Inflammatory macrophage treated with lipopolysaccharide for 4 hours (primary cell): ENCODE measurements at regions not wholly inside any gene's neighbourhood (a gene's known extent, or its start where the extent isn't known, plus 50 kb on each side); places are given as distances from the start of the nearest gene placed in this dataset.

Experiments
- DNase-seq: peaks from one replicate; pipeline ENCODE4 v3.0.0-alpha.2; 2020

DNA sequence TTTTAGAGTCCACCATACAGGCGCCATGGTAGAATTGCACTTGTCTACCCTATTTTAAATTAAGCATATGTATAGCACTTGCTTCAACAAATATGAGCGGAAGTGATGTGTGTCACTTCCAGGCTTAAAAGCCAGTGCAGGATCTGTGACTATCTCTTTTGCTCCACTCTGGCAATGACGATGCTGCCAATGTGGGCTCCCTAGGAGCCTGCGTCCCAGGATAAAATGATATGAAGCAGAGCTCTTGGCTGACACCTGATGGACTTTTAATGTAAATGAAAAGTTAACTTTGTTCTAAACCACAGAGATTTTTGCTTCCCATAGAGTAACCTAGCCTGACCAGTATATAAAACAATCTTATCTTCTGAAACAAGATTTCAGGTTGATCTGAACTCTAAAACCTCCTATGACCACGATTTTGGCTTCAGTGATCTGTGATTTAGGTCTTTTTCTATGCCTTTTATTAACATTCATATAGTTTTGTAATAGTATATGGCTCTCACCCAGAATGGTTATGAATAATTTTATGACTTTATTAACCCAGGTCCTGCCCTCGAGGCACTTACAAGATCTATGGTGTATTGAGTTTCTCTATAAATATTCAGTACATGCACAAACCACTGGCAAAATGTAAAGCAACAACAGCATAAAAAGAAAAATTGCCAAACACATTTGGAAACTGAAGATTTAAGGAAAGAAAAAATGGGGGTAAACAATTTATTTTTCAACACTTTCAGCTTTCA lies 422.5 kb upstream of the PIK3C3 start:
- no peak for DNase-seq

DNA sequence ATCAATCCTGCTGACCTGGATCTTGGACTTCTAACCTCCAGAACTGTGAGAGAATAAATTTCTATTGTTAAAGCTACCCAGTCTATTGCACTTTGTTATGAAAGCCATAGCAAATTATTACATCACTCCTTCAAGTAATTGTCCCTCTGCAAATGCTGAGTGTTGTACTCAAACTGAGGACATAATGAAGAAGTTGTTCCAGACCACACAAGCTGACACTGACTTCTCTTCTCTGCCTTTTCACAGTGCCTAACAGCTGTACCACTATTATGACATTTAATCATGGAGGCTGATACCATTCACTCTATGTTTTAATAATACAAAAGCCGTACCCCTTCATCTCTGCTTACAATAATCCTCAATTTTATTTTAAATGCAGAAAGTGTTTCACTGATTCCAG lies 424.1 kb upstream of the PIK3C3 start:
- DNase-seq, result no peak

DNA sequence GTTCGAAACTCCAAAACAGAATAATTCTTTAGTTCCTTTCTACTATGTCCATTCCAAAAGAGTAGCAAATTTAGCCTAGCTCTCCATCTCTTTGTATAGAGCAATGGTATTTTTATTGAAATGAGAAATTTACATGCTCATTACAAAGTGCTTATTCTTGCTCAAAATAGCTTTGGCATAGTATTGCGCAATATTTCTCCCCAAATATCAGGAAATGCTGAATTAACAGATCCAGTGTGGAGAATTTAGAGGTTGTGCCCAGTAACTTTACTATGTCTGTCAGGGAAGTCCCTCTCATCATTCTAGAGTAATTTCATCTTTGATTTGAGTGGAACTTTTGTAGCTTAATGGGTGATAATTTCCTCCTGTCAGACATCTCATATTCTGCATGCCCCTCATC lies 425.9 kb upstream of the PIK3C3 start:
- no peak for DNase-seq

DNA sequence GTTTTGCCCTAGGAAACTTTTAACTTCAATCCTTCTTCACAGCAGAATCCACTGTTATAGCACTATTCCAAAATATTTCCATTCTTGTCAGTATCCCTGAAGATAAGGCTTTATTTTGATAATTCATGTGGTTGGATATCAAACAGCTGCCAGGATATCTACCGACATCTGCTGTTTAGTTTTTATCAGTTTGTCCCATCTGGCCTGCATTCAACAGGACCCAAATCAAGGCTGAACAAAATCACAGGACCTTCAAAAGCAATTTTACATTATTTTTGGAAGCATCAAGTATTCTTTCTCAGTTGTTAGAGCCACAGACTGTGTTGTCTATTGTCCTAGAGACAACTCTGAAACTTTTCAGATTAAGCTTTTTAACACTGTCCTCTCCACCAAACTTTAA lies 429.0 kb upstream of the PIK3C3 start:
- DNase-seq, result no peak

DNA sequence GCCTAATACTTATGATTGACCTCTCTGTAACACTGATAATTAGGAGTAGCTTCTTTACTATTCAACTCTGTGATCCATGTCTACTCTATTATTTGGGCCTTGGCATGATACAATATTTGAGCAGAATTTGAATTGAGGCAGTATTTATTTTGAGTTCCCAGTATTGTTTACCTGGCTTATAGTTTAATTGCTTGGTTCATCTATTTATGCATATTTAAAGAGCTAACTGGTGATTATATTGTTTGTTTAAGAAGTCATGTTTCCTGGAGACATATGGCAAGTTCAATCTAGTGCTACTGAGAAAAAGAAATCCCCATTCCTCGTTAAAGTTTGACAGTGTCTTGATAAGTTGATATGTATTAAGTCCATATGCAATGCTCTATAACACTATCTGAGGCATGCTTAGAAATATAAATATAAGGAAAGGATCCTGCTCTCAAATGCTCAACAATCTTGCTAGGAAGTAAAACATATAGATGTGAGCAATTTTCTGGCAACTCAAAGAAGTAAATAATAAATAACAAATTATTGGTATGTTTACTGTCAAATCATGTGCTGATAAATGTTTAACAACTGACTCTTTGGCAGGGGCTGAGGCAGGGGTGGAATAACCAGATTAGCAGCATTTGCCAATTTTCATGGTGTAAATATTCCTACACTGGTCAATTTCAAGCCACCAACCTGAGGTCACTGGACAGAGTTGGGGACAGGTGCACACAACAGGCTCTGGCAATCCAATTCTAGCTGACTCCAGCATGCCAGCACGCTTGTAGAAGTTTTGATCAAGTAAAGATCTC lies 430.2 kb upstream of the PIK3C3 start:
- DNase-seq, result no peak

DNA sequence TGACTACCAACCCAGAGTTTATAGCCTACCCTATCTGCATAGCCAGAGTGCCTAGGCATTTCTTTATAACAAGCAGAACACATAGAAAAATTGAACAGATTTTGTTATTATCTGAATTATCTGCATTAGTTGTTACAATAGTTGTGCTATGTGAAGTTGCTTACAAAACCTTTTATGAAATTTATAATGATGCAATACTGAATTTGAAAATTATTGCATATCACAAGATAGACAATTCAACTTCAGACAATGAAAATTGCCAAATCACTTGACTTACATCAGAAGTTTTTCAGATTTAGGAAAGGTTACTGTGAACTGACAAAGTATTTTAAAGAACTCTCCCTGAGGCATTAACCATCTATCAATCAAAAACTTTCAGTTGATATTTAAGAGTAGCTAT lies 437.9 kb upstream of the PIK3C3 start:
- no peak for DNase-seq

DNA sequence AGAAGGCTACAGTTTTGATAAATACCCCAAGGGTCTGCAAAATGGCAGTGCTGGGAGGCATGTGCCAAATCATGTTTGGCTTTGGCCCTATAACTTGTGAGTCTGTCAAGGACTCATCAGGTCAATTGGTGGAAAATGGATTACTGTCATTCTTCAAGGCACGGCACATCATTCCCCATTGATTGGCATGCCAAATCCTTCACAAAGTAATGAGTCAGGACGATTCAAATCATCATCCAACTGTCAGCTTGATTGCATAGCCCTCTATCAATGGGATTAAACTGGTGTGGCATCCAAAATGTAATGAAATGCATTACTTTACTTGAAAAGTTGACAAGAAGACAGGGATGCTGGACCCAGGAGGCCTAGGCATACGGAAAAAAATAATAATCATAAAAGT lies 441.6 kb upstream of the PIK3C3 start:
- DNase-seq, result no peak

DNA sequence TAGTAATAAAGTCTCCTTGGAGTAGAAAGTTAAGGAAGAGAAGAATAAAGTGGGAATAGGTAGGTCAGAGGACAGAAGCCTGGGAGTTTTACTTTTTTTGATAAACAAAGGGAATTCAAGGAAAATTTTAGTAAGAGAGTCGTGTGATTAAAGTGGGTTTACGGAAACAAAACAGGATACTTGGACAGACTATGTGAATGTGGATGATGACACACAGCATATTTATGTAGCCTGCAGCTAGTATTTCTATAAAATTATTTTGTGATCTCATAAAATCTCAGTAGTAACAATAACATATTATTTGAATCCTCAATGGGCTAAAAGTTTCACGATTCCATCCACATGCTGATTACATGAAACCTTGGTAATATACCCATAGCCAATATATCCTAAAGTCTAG lies 450.7 kb upstream of the PIK3C3 start:
- DNase-seq, result no peak

DNA sequence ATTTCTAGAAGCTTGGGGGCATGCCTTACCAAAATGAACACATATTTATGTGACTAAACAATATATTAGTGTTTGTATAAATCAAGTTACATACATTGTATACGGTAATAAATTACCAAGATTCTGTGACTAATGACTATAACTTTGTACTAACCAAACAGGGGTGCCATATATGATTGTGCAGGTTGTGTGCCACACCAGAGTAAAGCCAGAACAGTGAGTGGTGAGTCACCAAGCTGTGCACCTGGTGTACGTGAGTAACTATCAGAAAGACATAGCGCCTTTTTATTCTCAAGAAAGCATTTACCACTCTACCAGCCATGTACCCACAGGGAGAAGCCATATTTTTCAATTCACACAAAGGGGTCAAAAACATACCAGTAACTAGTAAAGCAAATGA lies 453.2 kb upstream of the PIK3C3 start:
- DNase-seq, result no peak

DNA sequence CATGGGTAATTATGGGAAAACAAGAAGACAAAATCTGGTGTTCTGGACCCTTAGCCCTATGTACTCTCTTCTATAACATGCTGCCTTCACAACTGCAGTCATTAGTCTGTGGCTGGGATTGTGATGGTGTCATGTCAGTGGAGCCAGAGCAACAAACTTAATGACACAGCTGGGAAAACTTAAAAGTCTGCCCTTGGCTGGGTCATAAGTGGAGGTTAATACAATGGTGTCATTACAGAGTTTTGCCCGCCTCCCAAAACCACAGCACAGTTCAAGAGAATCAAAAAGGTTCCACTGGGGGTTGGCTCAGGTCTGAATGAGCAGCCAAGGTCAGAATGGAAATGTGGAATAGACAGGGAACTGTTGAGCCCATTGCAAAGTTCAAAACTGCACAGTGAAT lies 455.7 kb upstream of the PIK3C3 start:
- DNase-seq, result no peak

DNA sequence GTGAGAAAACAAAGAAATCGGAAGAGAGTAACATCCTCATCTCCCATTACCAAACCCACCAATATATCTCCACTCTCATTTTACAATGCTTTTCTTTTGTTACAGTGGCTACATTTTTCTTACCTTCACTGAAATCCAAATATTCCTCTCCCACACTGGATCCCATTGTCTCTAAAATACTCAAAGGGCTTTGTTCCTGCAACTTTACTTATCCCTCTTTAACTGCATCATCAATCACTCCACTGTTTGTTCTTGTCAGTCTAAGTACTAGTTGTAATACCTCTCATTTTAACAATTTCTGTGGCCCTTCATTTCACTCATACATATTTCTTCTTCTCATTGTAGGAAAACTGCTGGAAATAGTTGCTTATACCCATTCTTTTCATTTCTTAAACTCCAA lies 464.2 kb upstream of the PIK3C3 start:
- no peak for DNase-seq

DNA sequence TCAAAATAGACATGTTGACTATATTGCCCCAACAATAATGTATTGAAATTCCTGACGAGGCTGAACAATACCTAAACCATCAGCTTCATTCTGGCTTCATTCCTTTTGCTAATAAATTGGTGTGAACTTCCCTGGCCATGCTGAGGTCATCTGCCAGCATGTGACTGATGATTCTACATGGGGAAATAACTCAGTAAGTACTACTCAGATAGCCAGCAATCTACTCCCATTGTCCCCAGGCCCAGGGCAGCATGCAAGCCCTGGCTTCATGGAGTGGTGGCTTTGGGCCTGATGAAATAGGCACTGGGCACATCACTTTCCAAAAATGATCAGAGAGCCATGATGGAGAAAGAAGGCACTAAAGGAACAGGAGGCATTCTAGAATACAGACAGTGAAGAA lies 468.5 kb upstream of the PIK3C3 start:
- no peak for DNase-seq

DNA sequence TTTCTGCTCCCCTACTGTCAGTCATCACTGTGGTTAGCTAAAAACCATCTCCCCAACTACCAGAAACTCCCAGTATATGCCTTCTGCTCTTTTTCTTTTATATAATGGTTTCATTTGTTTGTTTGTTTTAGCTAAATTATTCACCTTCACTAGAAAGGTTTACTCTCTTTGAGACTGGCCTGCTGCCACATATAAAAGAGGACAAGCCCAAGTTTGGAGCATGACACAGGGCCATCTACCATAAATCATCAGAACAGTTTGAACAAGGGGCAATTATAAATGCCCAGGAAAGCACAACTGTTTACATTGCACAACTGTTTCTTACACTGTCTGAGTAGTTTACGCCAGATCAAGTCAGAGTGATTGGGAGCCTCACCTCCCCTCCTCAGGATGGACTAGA lies 471.0 kb upstream of the PIK3C3 start:
- DNase-seq, result no peak

DNA sequence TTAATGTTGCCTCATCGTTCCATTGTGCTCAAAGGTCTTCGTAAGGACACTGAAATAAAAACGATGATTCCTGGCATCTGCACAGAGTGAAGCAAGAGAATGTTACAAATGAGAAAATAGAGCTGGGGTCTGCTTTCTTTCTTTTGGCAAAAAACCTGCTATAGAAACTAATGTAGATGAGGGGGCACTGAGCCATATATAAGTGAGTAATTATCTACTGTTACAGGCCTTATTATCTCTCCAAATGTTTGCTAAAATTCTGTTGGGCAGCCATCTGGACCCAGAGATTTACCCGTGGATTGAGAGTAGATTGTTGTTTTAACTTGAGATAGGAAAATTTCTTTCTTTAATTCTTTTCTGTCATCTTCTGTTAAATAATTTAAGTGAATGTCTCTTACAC lies 472.5 kb upstream of the PIK3C3 start:
- DNase-seq, result no peak

DNA sequence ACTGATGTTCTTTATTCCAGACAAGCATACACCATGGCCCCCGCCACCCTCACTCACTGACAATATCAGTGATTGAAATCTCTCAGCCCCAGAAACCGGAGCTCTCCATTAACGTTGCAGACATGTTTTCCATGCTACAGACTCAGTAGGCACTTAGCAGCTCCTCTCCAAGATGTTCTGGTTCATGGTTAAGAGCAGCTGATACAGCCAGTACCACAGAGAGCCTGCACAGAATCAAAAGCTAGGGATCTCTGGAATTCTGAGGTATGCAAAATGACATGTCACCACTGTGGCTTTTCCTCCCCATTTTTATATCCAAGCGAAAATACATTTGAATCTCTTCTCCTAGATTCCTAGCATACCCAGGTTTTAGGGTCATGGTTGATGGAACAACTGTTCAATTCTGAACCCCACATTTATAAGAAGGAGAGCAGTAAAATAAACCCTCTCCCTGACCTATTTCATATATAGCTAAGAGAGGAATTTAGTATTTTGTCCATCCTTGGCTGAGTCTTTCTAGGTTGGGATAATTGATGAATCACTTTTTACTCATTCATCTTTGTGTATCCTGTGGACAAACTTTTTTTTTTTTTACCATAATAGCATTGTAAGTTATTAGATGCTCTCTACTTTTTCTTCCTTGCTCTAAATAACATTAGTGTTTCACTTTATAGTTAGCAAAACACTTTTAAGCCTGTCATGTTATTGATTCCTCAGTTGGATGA lies 488.4 kb upstream of the PIK3C3 start:
- DNase-seq, result no peak

DNA sequence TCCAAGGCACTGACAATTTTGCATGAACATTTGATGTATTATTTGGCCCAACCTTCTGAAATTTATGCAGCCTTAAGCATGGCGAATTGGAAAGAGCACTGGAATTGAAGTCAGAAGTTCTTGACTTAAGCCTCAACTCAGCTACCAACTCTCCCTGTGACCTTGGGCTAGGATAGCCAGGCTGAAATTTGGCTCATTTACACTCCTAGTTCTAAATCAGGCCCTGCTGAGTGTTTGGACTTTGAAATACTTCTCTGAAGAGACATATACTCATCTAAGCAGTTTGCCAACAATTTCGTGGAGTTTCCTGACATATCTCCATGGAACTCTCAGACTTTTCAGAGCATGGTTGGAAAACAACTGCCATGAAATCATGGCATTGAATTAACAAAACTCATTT lies 489.6 kb upstream of the PIK3C3 start:
- DNase-seq, result no peak

DNA sequence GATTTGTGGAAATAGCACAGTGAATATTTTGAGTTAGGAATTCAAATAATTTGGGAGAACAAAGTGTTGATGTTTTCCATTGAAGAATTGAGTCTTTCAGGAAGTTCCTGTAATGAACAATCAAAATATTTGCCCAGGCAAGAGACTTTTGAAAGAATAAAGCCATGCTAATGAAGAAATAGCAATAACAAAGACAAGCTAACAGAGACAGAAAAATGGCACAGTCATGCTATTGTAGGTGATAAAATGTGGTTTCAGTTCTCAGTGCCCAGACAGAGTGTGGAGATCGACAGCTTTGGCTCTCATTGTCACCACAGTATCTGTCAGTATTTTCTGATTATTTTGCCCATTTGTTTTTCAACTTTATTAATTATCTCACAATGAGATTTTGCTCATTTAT lies 490.8 kb upstream of the PIK3C3 start:
- no peak for DNase-seq

DNA sequence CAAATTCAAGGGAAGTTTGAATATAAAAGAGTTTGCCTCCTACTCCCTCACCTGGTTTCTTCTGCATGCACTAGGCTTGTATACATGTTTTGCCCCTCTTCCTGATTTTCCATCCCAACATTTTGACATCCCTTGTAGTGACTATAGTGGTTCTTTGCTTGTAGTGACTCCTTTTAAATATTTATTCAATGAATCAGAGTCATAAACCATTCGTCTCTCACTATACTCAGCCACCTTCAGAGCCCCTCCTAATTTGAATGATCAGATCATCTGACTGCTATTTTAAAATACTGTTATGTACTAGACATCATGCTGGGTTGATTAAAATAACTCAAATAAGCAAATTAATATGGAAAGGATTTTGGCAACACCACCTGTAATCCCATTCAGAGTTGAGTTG lies 492.1 kb upstream of the PIK3C3 start:
- no peak for DNase-seq

DNA sequence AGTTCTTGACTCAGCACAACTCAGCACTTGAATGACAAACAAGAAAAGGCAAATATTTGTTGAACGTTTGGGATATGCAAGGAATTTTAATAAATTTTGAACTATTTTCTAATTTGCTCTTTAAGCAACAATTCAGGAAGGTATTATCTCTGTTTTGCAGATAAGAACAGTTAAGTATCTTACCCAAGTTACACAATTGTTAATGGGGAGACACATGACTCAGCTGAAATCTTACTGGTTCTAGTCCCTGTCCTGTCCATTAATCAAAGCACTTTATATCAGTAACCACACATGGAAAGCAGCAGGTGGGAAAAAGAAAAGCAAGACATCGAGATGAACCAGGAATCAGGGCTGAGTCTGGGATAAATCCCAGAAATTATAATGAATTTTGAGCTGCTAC lies 493.9 kb upstream of the PIK3C3 start:
- no peak for DNase-seq

DNA sequence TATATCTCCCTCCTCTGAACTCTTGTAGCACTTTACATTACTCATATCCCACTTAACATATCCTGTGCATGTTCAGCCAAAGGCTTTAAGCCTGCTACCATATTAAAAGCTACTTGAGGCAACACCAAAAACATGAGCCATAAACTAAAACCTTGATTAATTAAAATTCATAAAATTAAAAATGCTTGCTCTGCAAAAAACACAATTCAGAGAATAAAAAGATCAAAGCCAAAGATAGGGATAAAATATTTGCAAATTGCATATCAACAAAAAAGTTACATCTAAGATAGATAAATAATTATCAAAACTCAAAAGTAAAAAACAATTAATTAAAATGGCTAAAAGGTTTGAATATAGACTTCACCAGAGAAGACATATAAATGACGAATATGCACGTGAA lies 495.4 kb upstream of the PIK3C3 start:
- no peak for DNase-seq

DNA sequence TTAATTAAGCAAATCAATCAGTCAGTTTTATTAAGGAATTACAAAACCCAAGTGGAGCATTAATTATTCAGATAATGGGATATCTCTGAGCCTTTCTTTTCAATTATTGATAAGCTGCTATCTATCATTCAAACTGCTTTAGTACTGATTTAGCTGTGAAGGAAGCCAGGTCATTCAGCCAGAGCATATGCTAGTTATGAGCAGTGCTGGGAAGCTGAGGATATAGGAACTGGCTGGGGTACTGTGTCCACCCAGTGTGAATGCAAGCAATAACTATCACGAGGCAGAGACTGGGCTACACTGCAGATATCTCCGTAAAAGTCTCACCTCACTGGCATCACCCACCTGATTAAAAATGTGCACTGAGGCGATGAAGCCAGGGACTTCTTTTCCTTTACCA lies 496.7 kb upstream of the PIK3C3 start:
- no peak for DNase-seq

DNA sequence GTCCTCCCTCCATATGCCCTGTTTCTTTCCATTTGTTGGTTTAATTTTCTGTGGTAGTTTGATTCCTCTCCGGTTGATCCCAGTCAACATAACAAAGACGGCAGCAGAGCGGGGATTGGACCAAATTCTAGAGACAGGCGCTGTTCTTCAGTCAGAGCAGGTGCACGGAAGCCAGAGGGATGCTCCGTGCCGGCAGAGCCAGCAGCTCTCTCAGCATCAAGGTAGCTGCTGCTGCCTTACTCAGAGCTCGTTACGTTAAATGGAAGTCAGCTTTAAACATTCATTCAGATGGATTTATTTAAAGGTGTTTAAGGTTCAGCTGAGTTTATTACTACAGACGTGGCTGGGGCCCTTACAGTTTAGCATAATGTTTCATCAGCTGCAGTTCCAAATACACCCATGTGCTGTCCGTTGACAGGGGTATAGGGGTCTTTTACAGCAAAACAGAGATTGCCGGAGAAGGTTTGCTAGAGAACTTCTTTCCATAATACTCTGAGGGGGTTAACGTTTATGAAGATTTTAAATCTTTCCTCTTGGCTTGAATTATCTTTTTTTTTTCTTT lies 497.2 kb upstream of the PIK3C3 start:
- DNase-seq, result no peak

DNA sequence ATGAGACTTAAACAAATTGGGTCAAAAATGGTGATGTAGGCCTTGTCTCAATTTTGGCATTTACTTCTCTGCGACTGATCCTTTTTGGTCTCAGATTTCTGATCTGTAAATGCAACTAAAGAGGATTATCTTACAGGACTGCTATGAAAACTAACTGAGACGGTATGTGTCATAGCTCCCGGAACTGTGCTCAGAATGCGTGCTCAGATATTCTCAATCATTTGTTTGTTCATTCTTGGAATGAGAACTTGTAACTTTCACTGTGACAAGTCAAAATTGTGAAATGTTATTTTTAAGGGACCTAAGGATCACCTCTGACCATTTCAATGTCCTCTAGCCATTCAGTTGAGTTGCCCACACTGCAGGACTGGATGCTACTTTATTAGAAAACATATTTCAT lies 498.2 kb upstream of the PIK3C3 start:
- no peak for DNase-seq

DNA sequence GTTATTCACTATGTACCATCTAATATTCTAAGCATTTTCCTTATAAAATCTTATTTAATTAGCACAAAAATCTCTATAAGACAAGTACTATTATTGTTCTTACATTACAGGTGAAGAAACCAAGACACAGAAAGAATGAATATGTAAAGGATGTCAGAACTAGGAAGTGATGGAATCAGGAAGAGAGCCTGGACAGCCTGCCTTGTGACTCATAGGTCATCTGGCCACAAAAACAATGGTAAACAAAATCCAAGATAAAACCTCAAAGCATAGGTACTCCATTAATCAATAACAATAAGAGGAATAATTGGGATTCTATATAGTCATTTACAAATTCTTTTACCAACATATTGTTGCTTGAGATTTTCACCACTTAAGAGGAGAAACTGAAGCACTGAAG lies 505.4 kb upstream of the PIK3C3 start:
- no peak for DNase-seq
